Lung (tissue), 11 donors: ENCODE measurements at regions not wholly inside any gene's neighbourhood (a gene's known extent, or its start where the extent isn't known, plus 50 kb on each side); places are given as distances from the start of the nearest gene placed in this dataset.

ENCODE experiments used
- ATAC-seq: fragments of 200-7000 bp; cut with Tn5 transposase; one replicate; pipeline ENCODE4 v1.9.1; 2020; ENCODE audit warnings: moderate number of reproducible peaks; ENCODE audit not compliant: insufficient read depth, low FRiP score
- DNase-seq, 3 donors: peaks; one replicate each; pipeline ENCODE4 v3.0.0-alpha.2; 2013 to 2017
- H3K27ac ChIP-seq, 2 donors: one replicate each; pipeline ENCODE4 v1.5.1; 2013; ENCODE audit warnings: mild to moderate bottlenecking in 2 of 2, moderate library complexity in 2 of 2, control low read depth in 1 of 2, inconsistent platforms in 1 of 2, low read depth in 1 of 2, low read length in 1 of 2
- H3K27me3 ChIP-seq, 3 donors: one replicate each; pipeline ENCODE4 v1.5.1; 2013; ENCODE audit warnings: low read length in 2 of 3; ENCODE audit not compliant: control insufficient read depth in 3 of 3, insufficient read depth in 3 of 3
- H3K36me3 ChIP-seq, 4 donors: one replicate each; pipeline ENCODE4 v1.5.1; 2013; ENCODE audit warnings: low read length in 4 of 4, mild to moderate bottlenecking in 1 of 4, moderate library complexity in 1 of 4; ENCODE audit not compliant: control insufficient read depth in 4 of 4, insufficient read depth in 4 of 4
- H3K4me1 ChIP-seq, 5 donors: one replicate each; pipeline ENCODE4 v1.5.1; 2013; ENCODE audit warnings: low read length in 5 of 5, mild to moderate bottlenecking in 2 of 5, moderate library complexity in 1 of 5; ENCODE audit not compliant: control insufficient read depth in 5 of 5, insufficient read depth in 5 of 5
- H3K4me3 ChIP-seq: one replicate; pipeline ENCODE4 v1.5.1; 2013; ENCODE audit warnings: mild to moderate bottlenecking, control low read depth, moderate library complexity
- H3K9ac ChIP-seq, 2 donors: one replicate each; pipeline ENCODE4 v1.5.1; 2013; ENCODE audit warnings: low read length in 2 of 2, control low read depth in 1 of 2; ENCODE audit not compliant: insufficient read depth in 1 of 2
- H3K9me3 ChIP-seq, 4 donors: one replicate each; pipeline ENCODE4 v1.5.1; 2013; ENCODE audit warnings: low read length in 3 of 4, mild to moderate bottlenecking in 1 of 4, moderate library complexity in 1 of 4; ENCODE audit not compliant: control insufficient read depth in 4 of 4, insufficient read depth in 3 of 4
- CTCF ChIP-seq: IDR thresholded peaks from 2 replicates; pipeline ENCODE4 v1.5.1; 2012; ENCODE audit warnings: mild to moderate bottlenecking; ENCODE audit errors: control extremely low read depth, extremely low read depth
- WGBS, 2 donors: extraction: QIAGEN DNeasy Blood & Tissue Kit; methylation state at CpG; one replicate each; pipeline ENCODE4 v1.1.7; 2013; 5-methylcytosine and 5-hydroxymethylcytosine counted together
- donor health status: control.
- donor health status: control.
- donor health status: Bipolar disorder and iron deficiency.
- donor health status: healthy.
- donor health status: DM: yes; HTN: yes; CAD: no.

- Histone ChIP-seq H3K4me1 (no peaks in the 10 kb centered on the region), H3K27me3 (no peaks in the 10 kb centered on the region), H3K4me3 (no peak overlapping the region), H3K9me3 (peaks cover 0 to 2% (median 0%) of the 10 kb centered on the region in 4 donors), H3K9ac (no peak overlapping the region), H3K36me3 (no peaks in the 10 kb centered on the region), H3K27ac (no peak overlapping the region)
- TF ChIP-seq CTCF, result no peak
- WGBS, 2 donors, result 90 to 91% methylated on average over 4 of the region's 4 CpGs
- ATAC-seq (no peak), DNase-seq (no peak)
These were observed 523.3 kb downstream of the CMPK2 start for GRCh38 chr2:6342273-6342920.

DNA sequence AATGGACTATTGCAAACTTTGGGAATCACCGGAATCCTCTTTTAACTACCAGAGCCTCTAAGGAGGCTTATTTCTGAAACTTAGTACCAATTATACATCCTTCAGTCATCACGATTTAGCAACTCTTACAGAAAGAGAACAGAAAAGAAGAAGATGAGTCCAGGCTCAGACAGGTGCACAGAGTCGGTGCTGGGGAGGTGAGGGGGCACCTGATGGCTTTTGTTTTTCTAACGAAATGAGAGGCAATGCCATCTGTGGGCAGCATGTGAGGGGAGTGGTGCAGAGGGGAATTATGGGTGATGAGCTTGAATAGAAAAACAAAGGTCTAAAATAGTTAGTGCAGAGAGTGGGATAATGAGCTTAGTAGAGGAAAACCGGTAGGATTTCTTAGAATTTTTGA is 522.6 kb downstream of the CMPK2 start:
- DNase-seq (no peak), ATAC-seq (no peak)
- H3K4me1 ChIP-seq, result no peaks in the 10 kb centered on the region
- no peaks in the 10 kb centered on the region for H3K36me3 ChIP-seq
- H3K9me3 ChIP-seq, result peaks cover 0 to 2% (median 0%) of the 10 kb centered on the region in 4 donors
- H3K27me3 ChIP-seq, result no peaks in the 10 kb centered on the region
- H3K27ac ChIP-seq, result no peak overlapping the region
- no peak for TF ChIP-seq CTCF
- 89 to 93% methylated on average over 5 of the region's 5 CpGs for WGBS, 2 donors
- H3K4me3 ChIP-seq, result no peak overlapping the region
- no peak overlapping the region for H3K9ac ChIP-seq

- H3K36me3 ChIP-seq, result no peaks in the 10 kb centered on the region
- no peak overlapping the region for H3K4me3 ChIP-seq
- 68 to 88% methylated on average over 5 of the region's 5 CpGs for WGBS, 2 donors
- no peaks in the 10 kb centered on the region for H3K27me3 ChIP-seq
- H3K4me1 ChIP-seq, result no peaks in the 10 kb centered on the region
- no peak overlapping the region for H3K9ac ChIP-seq
- DNase-seq (no peak), ATAC-seq (no peak)
- no peak overlapping the region for H3K27ac ChIP-seq
- H3K9me3 ChIP-seq, result no peaks in the 10 kb centered on the region
- TF ChIP-seq CTCF, result no peak
These were observed 513.5 kb downstream of the CMPK2 start for GRCh38 chr2:6352247-6352646.

DNA sequence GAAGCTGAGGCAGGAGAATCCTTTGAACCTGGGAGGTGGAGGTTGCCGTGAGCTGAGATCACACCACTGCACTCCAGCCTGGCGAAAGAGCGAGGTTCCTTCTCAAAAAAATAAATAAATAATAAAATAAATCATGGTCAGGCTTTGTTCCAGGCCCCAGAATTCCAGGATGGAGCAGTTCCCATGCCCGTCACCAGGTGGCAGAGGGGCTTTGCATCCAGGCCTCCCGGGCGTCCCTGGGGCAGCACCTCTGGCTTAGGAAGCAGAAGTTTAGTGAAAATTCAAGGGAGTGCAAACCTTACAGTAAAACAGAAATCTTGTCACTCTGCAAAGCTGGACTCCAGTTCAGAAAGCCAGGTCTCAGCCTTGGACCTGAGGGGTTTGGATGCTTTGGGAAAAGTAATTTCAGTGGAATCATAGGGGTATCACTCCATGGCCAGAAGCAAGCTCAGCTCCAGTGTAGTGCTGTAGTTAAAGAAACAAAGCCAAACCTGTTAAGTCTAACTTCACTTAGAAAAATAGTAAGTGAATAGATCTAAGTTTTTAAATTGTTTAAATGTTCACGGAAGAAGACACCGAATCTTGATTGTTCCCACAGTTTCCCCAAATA is 512.7 kb downstream of the CMPK2 start:
- TF ChIP-seq CTCF, result peak; percentile 35
- no peak overlapping the region for H3K4me3 ChIP-seq
- no peaks in the 10 kb centered on the region for H3K36me3 ChIP-seq
- H3K9me3 ChIP-seq, result no peaks in the 10 kb centered on the region
- ATAC-seq (no peak), DNase-seq (peak; percentile 55 to 63 (median 58))
- H3K27me3 ChIP-seq, result no peaks in the 10 kb centered on the region
- no peaks in the 10 kb centered on the region for H3K4me1 ChIP-seq
- no peak overlapping the region for H3K9ac ChIP-seq
- no peak overlapping the region for H3K27ac ChIP-seq
- 48 to 64% methylated on average over 8 of the region's 8 CpGs for WGBS, 2 donors
